Kidney epithelial cell (primary cell): ENCODE measurements at regions not wholly inside any gene's neighbourhood (a gene's known extent, or its start where the extent isn't known, plus 50 kb on each side); places are given as distances from the start of the nearest gene placed in this dataset.

ENCODE experiments used
- DNase-seq: peaks from one replicate; pipeline ENCODE4 v3.0.0-alpha.2; 2010; ENCODE audit warnings: low read depth
- H3K27me3 ChIP-seq: 2 replicates; pipeline ENCODE4 v1.6.0; 2011; ENCODE audit warnings: low read length; ENCODE audit not compliant: control insufficient read depth, insufficient read depth
- H3K36me3 ChIP-seq: 2 replicates; pipeline ENCODE4 v1.5.1; 2011; ENCODE audit warnings: low read length; ENCODE audit not compliant: control insufficient read depth, insufficient read depth
- H3K4me3 ChIP-seq: 2 replicates; pipeline ENCODE4 v1.5.1; 2011; ENCODE audit warnings: low read depth, mild to moderate bottlenecking, control low read depth, low read length
- CTCF ChIP-seq: IDR thresholded peaks from 2 replicates; pipeline ENCODE4 v1.5.1; 2011; ENCODE audit warnings: mild to moderate bottlenecking, moderate library complexity, low read length, control low read depth, inconsistent platforms; ENCODE audit not compliant: insufficient read depth, poor library complexity, severe bottlenecking

GRCh38 chr5:159480849-159481248 lies 150.6 kb upstream of the IL12B start:
- no peak for DNase-seq
- no peak overlapping the region for H3K4me3 ChIP-seq
- TF ChIP-seq CTCF = no peak
- H3K36me3 ChIP-seq = no peaks in the 10 kb centered on the region
- no peaks in the 10 kb centered on the region for H3K27me3 ChIP-seq

GRCh38 chr5:159481751-159482150 lies 151.5 kb upstream of the IL12B start:
- no peak for TF ChIP-seq CTCF
- H3K27me3 ChIP-seq = no peaks in the 10 kb centered on the region
- H3K36me3 ChIP-seq = no peaks in the 10 kb centered on the region
- H3K4me3 ChIP-seq = no peak overlapping the region
- no peak for DNase-seq

- Histone ChIP-seq H3K4me3 (no peak overlapping the region), H3K27me3 (no peaks in the 10 kb centered on the region), H3K36me3 (no peaks in the 10 kb centered on the region)
- DNase-seq = no peak
- TF ChIP-seq CTCF = no peak
These were observed 156.5 kb upstream of the IL12B start for GRCh38 chr5:159486836-159487235.

- H3K27me3 ChIP-seq = no peaks in the 10 kb centered on the region
- no peak for TF ChIP-seq CTCF
- H3K36me3 ChIP-seq = no peaks in the 10 kb centered on the region
- DNase-seq = no peak
- no peak overlapping the region for H3K4me3 ChIP-seq
These were observed 158.2 kb upstream of the IL12B start for GRCh38 chr5:159488516-159488915.

GRCh38 chr5:159489779-159490178 lies 159.5 kb upstream of the IL12B start:
- no peak for TF ChIP-seq CTCF
- Histone ChIP-seq H3K4me3 (no peak overlapping the region), H3K36me3 (no peaks in the 10 kb centered on the region), H3K27me3 (no peaks in the 10 kb centered on the region)
- DNase-seq = no peak

GRCh38 chr5:159490507-159490906 lies 160.2 kb upstream of the IL12B start:
- TF ChIP-seq CTCF = no peak

More at GRCh38 chr5:159490507-159490906, 160.2 kb upstream of the IL12B start:
- DNase-seq = no peak
- H3K36me3 ChIP-seq = no peaks in the 10 kb centered on the region
- no peaks in the 10 kb centered on the region for H3K27me3 ChIP-seq
- no peak overlapping the region for H3K4me3 ChIP-seq
